ENCODE measurements at regions not wholly inside any gene's neighbourhood (a gene's known extent, or its start where the extent isn't known, plus 50 kb on each side); places are given as distances from the start of the nearest gene placed in this dataset.

DNA sequence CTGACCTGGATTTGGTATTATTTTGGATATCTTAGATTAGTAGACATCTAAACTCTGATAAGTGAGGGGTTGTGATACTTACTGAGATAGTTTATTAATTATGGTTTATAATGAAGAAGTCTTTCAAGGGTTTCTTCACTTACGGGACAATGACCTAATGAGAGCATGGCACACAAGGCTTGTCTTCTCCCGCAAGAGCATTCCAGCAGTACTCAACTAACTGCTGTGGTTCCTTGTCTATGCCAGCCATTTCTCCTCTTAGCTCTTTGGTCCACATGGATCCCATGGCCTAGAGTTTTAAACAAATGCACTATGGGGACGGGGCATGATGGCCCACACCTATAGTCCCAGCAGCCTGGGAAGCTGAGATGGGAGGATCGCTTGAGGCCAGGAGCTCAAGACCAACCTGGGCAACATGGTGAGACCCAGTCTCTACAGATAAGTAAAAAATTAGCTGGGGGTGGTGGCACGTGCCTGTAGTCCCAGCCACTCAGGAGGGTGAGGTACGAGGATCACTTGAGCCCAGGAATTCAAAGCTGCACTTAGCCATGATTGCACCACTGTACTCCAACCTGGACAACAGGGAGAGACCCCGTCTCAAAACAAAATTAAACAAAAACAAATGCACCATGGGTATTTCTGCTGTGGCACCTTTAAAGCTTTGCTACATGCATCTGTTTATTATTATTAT lies 161.7 kb upstream of the MYCN start:
- H3K9ac ChIP-seq (ENCODE audit: low read depth, low read length): no peak overlapping the region
- H3K4me1 ChIP-seq (ENCODE audit: insufficient read depth, low read length): no peaks in the 10 kb centered on the region
- H3K9me3 ChIP-seq (ENCODE audit: insufficient read depth, low read depth, low read length): no peaks in the 10 kb centered on the region
- H3K27me3 ChIP-seq (ENCODE audit: insufficient read depth, low read length): no peaks in the 10 kb centered on the region
- WGBS: 80% methylated on average over 7 of the region's 7 CpGs
- no peaks in the 10 kb centered on the region for H3K36me3 ChIP-seq (ENCODE audit: insufficient read depth, low read length)
- no peak overlapping the region for H3K27ac ChIP-seq (ENCODE audit: low read depth, low read length)
- no peak overlapping the region for H3K4me3 ChIP-seq (ENCODE audit: low read length)

- Histone ChIP-seq H3K9ac (ENCODE audit: low read depth, low read length) (no peak overlapping the region), H3K27me3 (ENCODE audit: insufficient read depth, low read length) (no peaks in the 10 kb centered on the region), H3K36me3 (ENCODE audit: insufficient read depth, low read length) (no peaks in the 10 kb centered on the region), H3K4me1 (ENCODE audit: insufficient read depth, low read length) (no peaks in the 10 kb centered on the region), H3K27ac (ENCODE audit: low read depth, low read length) (no peak overlapping the region), H3K4me3 (ENCODE audit: low read length) (no peak overlapping the region), H3K9me3 (ENCODE audit: insufficient read depth, low read depth, low read length) (no peaks in the 10 kb centered on the region)
- WGBS: 95% methylated on average over 7 of the region's 7 CpGs
Observed at GRCh38 chr2:15779381-15780041, 160.8 kb upstream of the MYCN start.

DNA sequence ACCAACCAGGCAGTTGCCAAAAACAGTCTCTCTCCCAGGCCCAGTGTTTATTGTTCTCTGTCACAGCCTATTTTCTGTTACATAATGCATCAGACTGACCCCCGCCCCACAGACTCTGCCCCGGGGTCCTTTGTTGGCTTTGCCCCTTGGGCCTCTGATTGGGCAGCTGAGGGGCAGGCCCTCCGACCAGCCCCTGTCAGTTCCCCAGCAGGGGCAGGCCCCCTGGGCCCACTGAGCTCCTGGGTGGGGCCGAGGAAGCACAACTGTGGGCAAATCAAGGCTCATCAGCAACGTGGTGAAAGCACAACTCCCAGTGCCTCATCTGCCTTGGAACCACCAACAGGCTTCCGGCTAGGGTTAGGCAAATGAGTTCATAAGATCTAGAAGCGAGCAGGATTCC lies 160.1 kb upstream of the MYCN start:
- Histone ChIP-seq H3K27ac (ENCODE audit: low read depth, low read length) (no peak overlapping the region), H3K4me3 (ENCODE audit: low read length) (no peak overlapping the region), H3K27me3 (ENCODE audit: insufficient read depth, low read length) (no peaks in the 10 kb centered on the region), H3K9me3 (ENCODE audit: insufficient read depth, low read depth, low read length) (no peaks in the 10 kb centered on the region), H3K9ac (ENCODE audit: low read depth, low read length) (no peak overlapping the region), H3K36me3 (ENCODE audit: insufficient read depth, low read length) (no peaks in the 10 kb centered on the region), H3K4me1 (ENCODE audit: insufficient read depth, low read length) (no peaks in the 10 kb centered on the region)
- 82% methylated on average over 7 of the region's 7 CpGs for WGBS

GRCh38 chr2:15780912-15781574 lies 159.3 kb upstream of the MYCN start:
- Histone ChIP-seq H3K9me3 (ENCODE audit: insufficient read depth, low read depth, low read length) (no peaks in the 10 kb centered on the region), H3K4me1 (ENCODE audit: insufficient read depth, low read length) (no peaks in the 10 kb centered on the region), H3K4me3 (ENCODE audit: low read length) (no peak overlapping the region), H3K27me3 (ENCODE audit: insufficient read depth, low read length) (no peaks in the 10 kb centered on the region), H3K27ac (ENCODE audit: low read depth, low read length) (no peak overlapping the region), H3K9ac (ENCODE audit: low read depth, low read length) (no peak overlapping the region), H3K36me3 (ENCODE audit: insufficient read depth, low read length) (no peaks in the 10 kb centered on the region)
- WGBS: 78% methylated on average over 9 of the region's 9 CpGs

DNA sequence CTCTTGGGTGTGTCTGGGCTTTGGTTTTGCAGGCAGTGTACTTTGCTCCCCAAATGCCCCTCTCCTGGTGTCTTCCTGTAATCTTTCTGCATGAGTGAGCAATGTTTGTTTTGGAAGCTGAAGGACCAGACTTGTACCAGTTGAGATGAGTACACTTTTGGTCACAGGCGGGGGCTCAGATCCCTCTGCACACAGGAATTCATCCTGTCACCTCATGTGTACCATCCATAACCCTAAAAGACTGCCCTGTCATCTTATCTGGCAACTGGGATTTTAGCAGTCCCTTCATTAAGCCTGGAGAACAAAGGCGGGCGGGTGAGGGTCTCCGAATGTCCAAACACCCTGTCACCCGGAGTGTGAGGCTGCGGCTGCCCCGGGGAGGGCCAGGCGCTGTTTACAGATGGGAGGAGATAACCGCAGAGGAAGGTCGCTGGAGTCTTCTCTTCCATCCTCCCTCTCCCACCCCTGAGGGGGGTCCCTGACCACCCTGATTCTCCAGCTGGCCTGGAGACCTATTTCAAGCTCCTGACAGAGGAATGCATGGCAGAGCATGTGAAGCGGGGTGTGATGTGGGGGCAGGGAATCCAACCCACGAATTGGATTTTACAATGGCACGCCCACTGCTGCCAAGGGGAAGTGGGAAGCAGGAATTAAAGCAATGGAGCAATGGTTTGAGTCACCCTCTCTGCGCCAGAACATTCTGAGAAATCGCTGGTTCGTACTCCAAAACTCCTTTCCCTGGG lies 158.2 kb upstream of the MYCN start:
- Histone ChIP-seq H3K9me3 (ENCODE audit: insufficient read depth, low read depth, low read length) (no peaks in the 10 kb centered on the region), H3K27me3 (ENCODE audit: insufficient read depth, low read length) (no peaks in the 10 kb centered on the region), H3K36me3 (ENCODE audit: insufficient read depth, low read length) (no peaks in the 10 kb centered on the region), H3K4me1 (ENCODE audit: insufficient read depth, low read length) (no peaks in the 10 kb centered on the region), H3K27ac (ENCODE audit: low read depth, low read length) (no peak overlapping the region), H3K4me3 (ENCODE audit: low read length) (no peak overlapping the region), H3K9ac (ENCODE audit: low read depth, low read length) (no peak overlapping the region)
- WGBS: 83% methylated on average over 16 of the region's 16 CpGs

DNA sequence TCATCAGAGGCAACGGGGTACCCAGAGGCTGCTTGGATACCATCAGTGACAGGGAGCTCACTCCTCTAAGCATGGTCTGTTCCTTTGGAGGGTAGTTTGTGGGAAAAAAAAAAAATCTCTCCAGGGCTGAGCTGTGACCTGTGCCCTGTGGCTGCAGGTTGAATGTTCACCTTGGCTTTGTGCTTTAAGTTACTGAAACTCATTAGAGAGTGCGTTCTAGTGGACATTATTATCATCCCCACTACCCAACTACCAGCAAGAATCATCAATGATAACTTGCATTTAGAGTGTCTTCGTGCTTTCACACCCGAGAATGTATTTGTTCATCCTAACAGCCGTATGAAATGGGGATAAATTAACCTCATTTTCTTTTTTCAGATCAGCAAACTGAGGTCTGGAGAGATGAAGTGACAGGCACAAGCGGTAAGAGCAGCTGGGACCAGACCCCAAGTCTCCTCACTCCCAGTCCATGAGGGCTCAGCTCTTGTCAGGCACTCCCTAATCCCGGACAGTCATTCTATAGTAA lies 157.5 kb upstream of the MYCN start:
- no peaks in the 10 kb centered on the region for H3K27me3 ChIP-seq (ENCODE audit: insufficient read depth, low read length)
- 97% methylated on average over 7 of the region's 7 CpGs for WGBS

GRCh38 chr2:15783489-15783888 lies 156.9 kb upstream of the MYCN start:
- Histone ChIP-seq H3K9me3 (ENCODE audit: insufficient read depth, low read depth, low read length) (no peaks in the 10 kb centered on the region), H3K4me1 (ENCODE audit: insufficient read depth, low read length) (no peaks in the 10 kb centered on the region), H3K27me3 (ENCODE audit: insufficient read depth, low read length) (no peaks in the 10 kb centered on the region), H3K4me3 (ENCODE audit: low read length) (no peak overlapping the region), H3K9ac (ENCODE audit: low read depth, low read length) (no peak overlapping the region), H3K36me3 (ENCODE audit: insufficient read depth, low read length) (no peaks in the 10 kb centered on the region), H3K27ac (ENCODE audit: low read depth, low read length) (no peak overlapping the region)
- 96% methylated on average over 6 of the region's 6 CpGs for WGBS

More for the DNA sequence above, 157.5 kb upstream of the MYCN start:
- no peaks in the 10 kb centered on the region for H3K4me1 ChIP-seq (ENCODE audit: insufficient read depth, low read length)
- H3K4me3 ChIP-seq (ENCODE audit: low read length): no peak overlapping the region
- no peaks in the 10 kb centered on the region for H3K9me3 ChIP-seq (ENCODE audit: insufficient read depth, low read depth, low read length)
- no peak overlapping the region for H3K9ac ChIP-seq (ENCODE audit: low read depth, low read length)
- no peaks in the 10 kb centered on the region for H3K36me3 ChIP-seq (ENCODE audit: insufficient read depth, low read length)
- H3K27ac ChIP-seq (ENCODE audit: low read depth, low read length): no peak overlapping the region

- no peaks in the 10 kb centered on the region for H3K27me3 ChIP-seq (ENCODE audit: insufficient read depth, low read length)
- 95% methylated on average over 13 of the region's 13 CpGs for WGBS
Observed at GRCh38 chr2:15784106-15784885, 156.1 kb upstream of the MYCN start.

GRCh38 chr2:15784886-15785801 lies 155.2 kb upstream of the MYCN start:
- no peak overlapping the region for H3K4me3 ChIP-seq (ENCODE audit: low read length)
- H3K9me3 ChIP-seq (ENCODE audit: insufficient read depth, low read depth, low read length): no peaks in the 10 kb centered on the region
- no peaks in the 10 kb centered on the region for H3K36me3 ChIP-seq (ENCODE audit: insufficient read depth, low read length)
- H3K27me3 ChIP-seq (ENCODE audit: insufficient read depth, low read length): no peaks in the 10 kb centered on the region
- no peak overlapping the region for H3K27ac ChIP-seq (ENCODE audit: low read depth, low read length)
- no peaks in the 10 kb centered on the region for H3K4me1 ChIP-seq (ENCODE audit: insufficient read depth, low read length)
- H3K9ac ChIP-seq (ENCODE audit: low read depth, low read length): no peak overlapping the region
- 95% methylated on average over 21 of the region's 21 CpGs for WGBS

More at GRCh38 chr2:15784106-15784885, 156.1 kb upstream of the MYCN start:
- H3K4me3 ChIP-seq (ENCODE audit: low read length): no peak overlapping the region
- H3K4me1 ChIP-seq (ENCODE audit: insufficient read depth, low read length): no peaks in the 10 kb centered on the region
- H3K9me3 ChIP-seq (ENCODE audit: insufficient read depth, low read depth, low read length): no peaks in the 10 kb centered on the region
- H3K36me3 ChIP-seq (ENCODE audit: insufficient read depth, low read length): no peaks in the 10 kb centered on the region
- no peak overlapping the region for H3K9ac ChIP-seq (ENCODE audit: low read depth, low read length)
- no peak overlapping the region for H3K27ac ChIP-seq (ENCODE audit: low read depth, low read length)

Data from HUES64 (cell line).